BJ (cell line): ENCODE measurements at regions not wholly inside any gene's neighbourhood (a gene's known extent, or its start where the extent isn't known, plus 50 kb on each side); places are given as distances from the start of the nearest gene placed in this dataset.
"Not testable (repeated sequence)": the region's sequence is repeated elsewhere in the genome, so short reads cannot be mapped to it uniquely, and the experiment has no call there.

ENCODE experiments used
- CTCF ChIA-PET: fragments of 350-600 bp; formaldehyde crosslinking; extraction: SDS; loops from one replicate; lab custom pipeline; 2021; ENCODE audit warnings: antibody characterized with exemption, inconsistent platforms; lab: Yijun Ruan, JAX
- POLR2A ChIA-PET: fragments of 300-600 bp; sonication (Branson Sonifier 250); formaldehyde crosslinking; extraction: SDS; loops from one replicate; lab custom pipeline; 2021; ENCODE audit warnings: antibody characterized with exemption; lab: Charles Lee
- DNase-seq: peaks from one replicate; pipeline ENCODE4 v3.0.0-alpha.2; 2011; ENCODE audit warnings: low read depth
- H3K27me3 ChIP-seq: 2 replicates; pipeline ENCODE4 v1.6.0; 2011; ENCODE audit warnings: low read length; ENCODE audit not compliant: control insufficient read depth, insufficient read depth
- H3K36me3 ChIP-seq: 2 replicates; pipeline ENCODE4 v1.5.1; 2011; ENCODE audit warnings: low read length; ENCODE audit not compliant: control insufficient read depth, insufficient read depth
- H3K4me3 ChIP-seq: 2 replicates; pipeline ENCODE4 v1.5.1; 2011; ENCODE audit warnings: low read depth, mild to moderate bottlenecking, control low read depth, low read length
- TF ChIP-seq, protein P1 (sequence below): IDR thresholded peaks from 2 replicates; pipeline ENCODE4 v1.5.1; 2011; ENCODE audit warnings: low read depth, mild to moderate bottlenecking, control low read depth, inconsistent platforms, low read length, moderate library complexity; ENCODE audit not compliant: insufficient read depth

DNA sequence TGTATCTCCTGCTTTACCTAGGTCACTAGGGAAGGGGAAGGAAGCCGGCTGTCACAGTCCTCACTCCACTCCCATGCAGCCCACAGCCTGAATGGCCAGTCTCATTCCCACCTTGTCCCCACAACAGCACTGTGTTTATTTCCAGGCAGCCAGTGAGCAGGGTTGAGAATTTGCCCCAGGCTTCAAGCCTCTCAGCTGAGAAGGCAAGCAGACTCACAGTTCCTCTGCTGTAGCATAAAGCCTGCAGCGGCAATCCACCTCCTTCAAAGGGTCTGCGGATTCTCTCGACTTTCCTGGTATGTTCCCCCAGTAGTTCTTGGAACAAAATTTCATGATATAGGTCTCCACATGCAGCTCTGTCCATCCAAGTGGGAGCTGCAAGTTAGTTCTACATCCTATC lies 262.9 kb upstream of the GULP1 start:
- ChIA-PET POLR2A (no interaction called here), CTCF (no interaction called here)
- H3K27me3 ChIP-seq, result no peaks in the 10 kb centered on the region
- H3K4me3 ChIP-seq, result no peak overlapping the region
- no peak for DNase-seq
- TF ChIP-seq, protein P1, sequence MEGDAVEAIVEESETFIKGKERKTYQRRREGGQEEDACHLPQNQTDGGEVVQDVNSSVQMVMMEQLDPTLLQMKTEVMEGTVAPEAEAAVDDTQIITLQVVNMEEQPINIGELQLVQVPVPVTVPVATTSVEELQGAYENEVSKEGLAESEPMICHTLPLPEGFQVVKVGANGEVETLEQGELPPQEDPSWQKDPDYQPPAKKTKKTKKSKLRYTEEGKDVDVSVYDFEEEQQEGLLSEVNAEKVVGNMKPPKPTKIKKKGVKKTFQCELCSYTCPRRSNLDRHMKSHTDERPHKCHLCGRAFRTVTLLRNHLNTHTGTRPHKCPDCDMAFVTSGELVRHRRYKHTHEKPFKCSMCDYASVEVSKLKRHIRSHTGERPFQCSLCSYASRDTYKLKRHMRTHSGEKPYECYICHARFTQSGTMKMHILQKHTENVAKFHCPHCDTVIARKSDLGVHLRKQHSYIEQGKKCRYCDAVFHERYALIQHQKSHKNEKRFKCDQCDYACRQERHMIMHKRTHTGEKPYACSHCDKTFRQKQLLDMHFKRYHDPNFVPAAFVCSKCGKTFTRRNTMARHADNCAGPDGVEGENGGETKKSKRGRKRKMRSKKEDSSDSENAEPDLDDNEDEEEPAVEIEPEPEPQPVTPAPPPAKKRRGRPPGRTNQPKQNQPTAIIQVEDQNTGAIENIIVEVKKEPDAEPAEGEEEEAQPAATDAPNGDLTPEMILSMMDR, result no peak
- no peaks in the 10 kb centered on the region for H3K36me3 ChIP-seq

DNA sequence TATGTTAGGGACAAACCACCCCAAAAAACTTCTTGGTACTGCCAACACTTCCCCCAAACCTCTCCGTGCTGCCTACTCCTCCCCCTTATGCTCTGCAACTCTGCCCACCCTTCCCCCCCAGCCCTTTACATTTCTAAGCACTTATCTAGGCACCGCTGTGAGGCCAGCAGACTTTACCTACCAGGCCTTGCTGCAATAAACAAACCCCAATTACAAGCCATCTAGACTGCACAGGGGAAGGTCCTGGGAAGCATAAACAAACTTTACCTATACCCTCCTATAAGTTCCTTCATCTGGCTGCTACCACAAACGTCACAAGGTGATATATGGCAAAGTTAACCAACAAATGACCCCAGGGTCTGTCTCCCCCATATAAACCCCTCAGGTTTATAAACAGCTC lies 259.4 kb upstream of the GULP1 start:
- TF ChIP-seq, protein P1, result no peak
- H3K36me3 ChIP-seq, result no peaks in the 10 kb centered on the region
- no peaks in the 10 kb centered on the region for H3K27me3 ChIP-seq
- DNase-seq, result no peak
- H3K4me3 ChIP-seq, result no peak overlapping the region
- POLR2A ChIA-PET, result no interaction called here
- CTCF ChIA-PET, result no interaction called here

DNA sequence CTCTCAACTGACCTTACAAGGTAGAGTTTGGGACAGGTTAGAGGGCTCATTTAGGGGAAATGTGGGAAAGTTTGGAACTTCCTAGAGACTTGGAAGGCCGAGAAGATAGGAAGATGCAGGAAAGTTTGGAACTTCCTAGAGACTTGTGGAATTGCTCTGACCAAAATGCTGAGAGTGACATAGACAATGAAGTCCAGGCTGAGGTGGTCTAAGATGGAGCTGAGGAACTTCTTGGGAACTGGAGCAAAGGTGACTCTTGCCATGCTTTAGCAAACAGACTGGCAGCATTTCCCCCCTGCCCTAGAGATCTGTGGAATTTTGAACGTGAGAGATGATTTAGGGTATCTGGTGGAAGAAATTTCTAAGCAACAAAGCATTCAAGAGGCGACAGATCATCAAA lies 258.9 kb upstream of the GULP1 start:
- ChIA-PET CTCF (no interaction called here), POLR2A (no interaction called here)
- Histone ChIP-seq H3K4me3 (no peak overlapping the region), H3K36me3 (no peaks in the 10 kb centered on the region), H3K27me3 (no peaks in the 10 kb centered on the region)
- DNase-seq, result no peak
- TF ChIP-seq, protein P1, result no peak

DNA sequence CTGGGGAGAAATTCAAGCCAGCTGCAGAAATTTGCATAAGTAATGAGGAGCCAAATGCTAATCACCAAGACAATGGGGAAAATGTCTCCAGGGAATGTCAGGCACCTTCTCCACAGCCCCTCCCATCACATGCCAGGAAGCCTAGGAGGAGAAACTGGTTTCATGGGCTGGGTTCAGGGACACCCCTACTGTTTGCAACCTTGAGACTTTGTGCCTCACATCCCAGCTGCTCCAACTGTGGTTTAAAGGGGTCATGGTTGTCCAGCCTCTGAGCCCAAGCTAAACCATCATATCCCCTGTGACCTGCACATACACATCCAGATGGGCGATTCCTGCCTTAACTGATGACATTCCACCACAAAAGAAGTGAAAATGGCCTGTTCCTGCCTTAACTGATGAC lies 258.4 kb upstream of the GULP1 start:
- CTCF ChIA-PET, POLR2A ChIA-PET, H3K36me3 ChIP-seq, DNase-seq, H3K27me3 ChIP-seq, H3K4me3 ChIP-seq: not testable (repeated sequence)

DNA sequence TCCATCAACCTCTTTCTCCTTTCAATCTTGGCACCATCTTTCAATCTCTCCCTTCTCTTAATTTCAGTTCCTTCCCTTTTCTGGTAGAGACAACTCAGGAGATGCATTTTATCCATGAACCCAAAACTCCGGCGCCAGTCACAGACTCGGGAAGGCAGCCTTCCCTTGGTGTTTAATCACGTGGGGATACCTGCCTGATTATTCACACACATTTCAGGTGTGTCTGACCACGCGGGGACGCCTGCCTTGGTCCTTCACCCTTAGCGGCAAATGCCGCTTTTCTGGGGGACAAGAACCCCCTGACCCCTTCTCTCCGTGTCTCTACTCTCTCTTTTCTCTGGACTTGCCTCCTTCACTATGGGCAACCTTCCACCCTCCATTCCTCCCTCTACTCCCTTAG lies 257.6 kb upstream of the GULP1 start:
- H3K27me3 ChIP-seq, CTCF ChIA-PET, DNase-seq, H3K4me3 ChIP-seq, H3K36me3 ChIP-seq, POLR2A ChIA-PET: not testable (repeated sequence)

DNA sequence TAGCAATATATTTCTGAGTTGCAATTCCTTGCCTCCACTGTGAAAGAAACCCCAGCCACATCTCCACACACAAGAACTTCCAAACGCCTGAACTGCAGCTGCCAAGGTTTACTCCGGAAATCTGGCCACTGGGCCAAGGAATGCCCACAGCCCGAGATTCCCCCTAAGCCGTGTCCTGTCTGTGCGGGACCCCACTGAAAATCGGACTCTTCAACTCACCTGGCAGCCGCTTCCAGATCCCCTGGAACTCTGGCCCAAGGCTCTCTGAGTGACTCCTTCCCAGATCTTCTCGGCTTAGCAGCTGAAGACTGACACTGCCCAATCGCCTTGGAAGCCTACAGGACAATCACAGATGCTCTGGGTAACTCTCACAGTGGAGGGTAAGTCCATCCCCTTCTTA lies 256.3 kb upstream of the GULP1 start:
- H3K36me3 ChIP-seq, POLR2A ChIA-PET, H3K4me3 ChIP-seq, H3K27me3 ChIP-seq, DNase-seq, CTCF ChIA-PET: not testable (repeated sequence)

DNA sequence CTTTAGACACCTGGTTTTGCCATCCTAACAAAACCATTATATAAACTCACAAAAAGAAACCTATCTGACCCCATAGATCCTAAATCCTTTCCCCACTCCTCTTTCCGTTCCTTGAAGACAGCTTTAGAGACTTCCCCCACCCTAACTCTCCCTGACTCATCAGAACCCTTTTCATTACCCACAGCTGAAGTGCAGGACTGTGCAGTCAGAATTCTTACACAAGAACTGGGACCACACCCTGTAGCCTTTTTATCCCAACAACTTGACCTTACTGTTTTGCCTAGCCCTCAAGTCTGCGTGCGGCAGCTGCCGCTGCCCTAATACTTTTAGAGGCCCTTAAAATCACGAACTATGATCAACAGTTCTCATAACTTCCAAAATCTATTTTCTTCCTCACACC lies 254.9 kb upstream of the GULP1 start:
- H3K27me3 ChIP-seq, POLR2A ChIA-PET, H3K36me3 ChIP-seq, H3K4me3 ChIP-seq, DNase-seq: not testable (repeated sequence)
- CTCF ChIA-PET, result interaction anchor here (1.4 kb wide), 1 partner anchor 10 kb away, joined by 6 read pairs; no protein-coding TSS in a partner anchor
